ENCODE measurements at regions not wholly inside any gene's neighbourhood (a gene's known extent, or its start where the extent isn't known, plus 50 kb on each side); places are given as distances from the start of the nearest gene placed in this dataset.

GRCh38 chr18:27673861-27674260 is 488.8 kb upstream of the CHST9 start:
- no peak for FAIRE-seq
- no peaks in the 10 kb centered on the region for H3K4me1 ChIP-seq (ENCODE audit: control insufficient read depth, extremely low read depth, insufficient read depth, low read length)
- no peaks in the 10 kb centered on the region for H3K27me3 ChIP-seq (ENCODE audit: control insufficient read depth in 2 of 2, insufficient read depth in 2 of 2, low read length in 2 of 2)
- no peaks in the 10 kb centered on the region for H4K20me1 ChIP-seq (replicated peaks; ENCODE audit: control insufficient read depth, extremely low read depth, insufficient read depth, low read length)
- H2AFZ ChIP-seq (ENCODE audit: low read depth, low read length): no peak overlapping the region
- ChIA-PET CTCF (no interaction called here), POLR2A (no interaction called here)
- dilution Hi-C loops (cut with MboI; ENCODE audit: extremely low pct_ligation_motif_present, low sequenced_read_pairs): no loop called here
- no peaks in the 10 kb centered on the region for H3K36me3 ChIP-seq (ENCODE audit: control insufficient read depth in 2 of 2, extremely low read depth in 1 of 2, insufficient read depth in 2 of 2, low read length in 2 of 2)
- H3K4me2 ChIP-seq (ENCODE audit: insufficient read depth, low read length): no peak overlapping the region
- TF ChIP-seq FOS (IDR thresholded peaks at IDR 0.05; ENCODE audit: borderline replicate concordance, insufficient read depth, low read length) (no peak), CTCF (IDR thresholded peaks at IDR 0.05; ENCODE audit: extremely low read depth in 1 of 2, insufficient read depth in 1 of 2, low read depth in 1 of 2, low read length in 2 of 2) (no peak), GATA2 (IDR thresholded peaks at IDR 0.05; ENCODE audit: insufficient read depth, insufficient read length, low read depth, low read length) (no peak), POLR2A (IDR thresholded peaks at IDR 0.05; ENCODE audit: low read depth, low read length) (no peak), JUN (IDR thresholded peaks at IDR 0.05; ENCODE audit: borderline replicate concordance, insufficient read depth, insufficient read length, low read depth) (no peak), EZH2 (IDR thresholded peaks at IDR 0.05; ENCODE audit: borderline replicate concordance, low read depth, low read length, severe bottlenecking) (no peak), MAX (IDR thresholded peaks at IDR 0.05; ENCODE audit: insufficient read depth, insufficient read length) (no peak), MYC (IDR thresholded peaks at IDR 0.05; ENCODE audit: low read depth, low read length) (no peak), POLR2AphosphoS5 (IDR thresholded peaks at IDR 0.05; ENCODE audit: insufficient read depth, low read depth, low read length) (no peak)
- no peak overlapping the region for H3K27ac ChIP-seq (ENCODE audit: insufficient read depth, low read depth, low read length)
- H3K9me3 ChIP-seq (replicated peaks; ENCODE audit: control insufficient read depth, insufficient read depth, low read length): no peaks in the 10 kb centered on the region
- H3K9me1 ChIP-seq (replicated peaks; ENCODE audit: control insufficient read depth, extremely low read depth, insufficient read depth, low read length): no peaks in the 10 kb centered on the region
- no peak overlapping the region for H3K9ac ChIP-seq (replicated peaks; ENCODE audit: extremely low read depth, insufficient read depth, low read length)
- H3K4me3 ChIP-seq (replicated peaks in 1 of 3; ENCODE audit: insufficient read depth in 1 of 3, low read depth in 1 of 3, low read length in 3 of 3): no peak overlapping the region
- H3K79me2 ChIP-seq (ENCODE audit: control insufficient read depth, insufficient read depth, low read length): no peaks in the 10 kb centered on the region
- DNase-seq (ENCODE audit: low read depth, low spot score): no peak
- no TSS peak for BruUV-seq (replicated peaks)
- intact Hi-C loops (cut with micrococcal nuclease): loop anchor here (10.0 kb wide), 1 partner anchor 59 kb away; no protein-coding TSS in a partner anchor
